Mesendoderm (in vitro differentiated cells): ENCODE measurements at regions not wholly inside any gene's neighbourhood (a gene's known extent, or its start where the extent isn't known, plus 50 kb on each side); places are given as distances from the start of the nearest gene placed in this dataset.

Experiments used
- DNase-seq: peaks from one replicate; pipeline ENCODE4 v3.0.0; 2013
- H2AK5ac ChIP-seq: 2 replicates; pipeline ENCODE4 v1.6.1; 2013; ENCODE audit warnings: low read length, inconsistent platforms
- H2BK120ac ChIP-seq: 2 replicates; pipeline ENCODE4 v1.6.1; 2013; ENCODE audit warnings: low read depth, mild to moderate bottlenecking, low read length, moderate library complexity, mixed read lengths
- H2BK15ac ChIP-seq: replicated peaks from 2 replicates; pipeline ENCODE4 v1.6.1; 2013; ENCODE audit warnings: low read depth, mild to moderate bottlenecking, moderate library complexity
- H2BK5ac ChIP-seq: 2 replicates; pipeline ENCODE4 v1.6.1; 2013; ENCODE audit warnings: low read length, inconsistent platforms
- H3K18ac ChIP-seq: 2 replicates; pipeline ENCODE4 v1.6.1; 2013; ENCODE audit warnings: mild to moderate bottlenecking, low read length, mixed read lengths
- H3K23ac ChIP-seq: one replicate; pipeline ENCODE4 v1.6.1; 2013; ENCODE audit warnings: low read length
- H3K27ac ChIP-seq: 2 replicates; pipeline ENCODE4 v1.5.1; 2013; ENCODE audit warnings: low read depth, mild to moderate bottlenecking, inconsistent platforms, low read length, moderate library complexity
- H3K27me3 ChIP-seq: 2 replicates; pipeline ENCODE4 v1.6.1; 2013; ENCODE audit warnings: low read length, control low read depth, mild to moderate bottlenecking, inconsistent platforms; ENCODE audit not compliant: insufficient read depth, poor library complexity
- H3K36me3 ChIP-seq: 2 replicates; pipeline ENCODE4 v1.6.1; 2013; ENCODE audit warnings: low read length, inconsistent platforms; ENCODE audit not compliant: control insufficient read depth, insufficient read depth
- H3K4ac ChIP-seq: one replicate; pipeline ENCODE4 v1.6.1; 2013; ENCODE audit warnings: low read depth, mild to moderate bottlenecking, low read length, moderate library complexity
- H3K4me1 ChIP-seq: 2 replicates; pipeline ENCODE4 v1.6.1; 2013; ENCODE audit warnings: low read depth, low read length, inconsistent platforms; ENCODE audit not compliant: control insufficient read depth
- H3K4me2 ChIP-seq: 2 replicates; pipeline ENCODE4 v1.6.1; 2013; ENCODE audit warnings: low read length
- H3K4me3 ChIP-seq: 2 replicates; pipeline ENCODE4 v1.5.1; 2013; ENCODE audit warnings: mild to moderate bottlenecking, low read length
- H3K56ac ChIP-seq: one replicate; pipeline ENCODE4 v1.6.1; 2013; ENCODE audit warnings: low read length
- H3K79me1 ChIP-seq: 2 replicates; pipeline ENCODE4 v1.6.1; 2013; ENCODE audit warnings: low read length, inconsistent platforms
- H3K79me2 ChIP-seq: 2 replicates; pipeline ENCODE4 v1.6.1; 2013; ENCODE audit warnings: mild to moderate bottlenecking, low read length; ENCODE audit not compliant: control insufficient read depth, insufficient read depth
- H3K9ac ChIP-seq: 2 replicates; pipeline ENCODE4 v1.6.1; 2013; ENCODE audit warnings: low read length, inconsistent platforms
- H4K5ac ChIP-seq: one replicate; pipeline ENCODE4 v1.6.1; 2013; ENCODE audit warnings: low read length
- H4K8ac ChIP-seq: one replicate; pipeline ENCODE4 v1.6.1; 2013; ENCODE audit warnings: low read depth, mild to moderate bottlenecking, control low read depth, low read length, moderate library complexity
- WGBS: extraction: QIAGEN DNeasy Blood & Tissue Kit; methylation state at CpG from one replicate; pipeline ENCODE4 v1.1.7; 2013; ENCODE audit warnings: low lambda C conversion rate, missing lambda C conversion rate; ENCODE audit not compliant: insufficient coverage; ENCODE audit errors: extremely low coverage; 5-methylcytosine and 5-hydroxymethylcytosine counted together

GRCh38 chr6:156387472-156387871 is 389.7 kb upstream of the ARID1B start:
- no CpG with 5 or more reads among the region's 4 CpGs for WGBS

GRCh38 chr6:156383059-156383458 is 394.1 kb upstream of the ARID1B start:
- Histone ChIP-seq H3K27ac (no peak overlapping the region), H3K79me2 (no peaks in the 10 kb centered on the region), H3K18ac (no peak overlapping the region), H3K36me3 (no peaks in the 10 kb centered on the region), H3K4me3 (no peak overlapping the region), H3K27me3 (no peaks in the 10 kb centered on the region), H4K5ac (no peak overlapping the region), H3K56ac (no peak overlapping the region), H2AK5ac (no peak overlapping the region), H3K79me1 (no peaks in the 10 kb centered on the region), H3K23ac (no peak overlapping the region), H3K4ac (no peak overlapping the region), H3K4me2 (no peak overlapping the region), H2BK5ac (no peak overlapping the region), H2BK120ac (no peak overlapping the region), H3K9ac (no peak overlapping the region), H4K8ac (no peak overlapping the region), H2BK15ac (no peak overlapping the region), H3K4me1 (no peaks in the 10 kb centered on the region)
- WGBS, result no CpG with 5 or more reads among the region's 2 CpGs
- DNase-seq, result no peak

More at GRCh38 chr6:156387472-156387871, 389.7 kb upstream of the ARID1B start:
- no peak overlapping the region for H3K4ac ChIP-seq
- no peak for DNase-seq
- H3K79me1 ChIP-seq, result no peaks in the 10 kb centered on the region
- H3K4me3 ChIP-seq, result no peak overlapping the region
- H3K36me3 ChIP-seq, result no peaks in the 10 kb centered on the region
- H2BK120ac ChIP-seq, result no peak overlapping the region
- no peak overlapping the region for H3K9ac ChIP-seq
- no peak overlapping the region for H2BK5ac ChIP-seq
- H2AK5ac ChIP-seq, result no peak overlapping the region
- no peak overlapping the region for H3K27ac ChIP-seq
- H3K18ac ChIP-seq, result no peak overlapping the region
- peaks cover 3% of the 10 kb centered on the region for H3K4me1 ChIP-seq
- H4K5ac ChIP-seq, result no peak overlapping the region
- H3K27me3 ChIP-seq, result no peaks in the 10 kb centered on the region
- no peak overlapping the region for H2BK15ac ChIP-seq
- no peak overlapping the region for H3K23ac ChIP-seq
- H3K4me2 ChIP-seq, result no peak overlapping the region
- no peak overlapping the region for H4K8ac ChIP-seq
- H3K56ac ChIP-seq, result no peak overlapping the region
- no peaks in the 10 kb centered on the region for H3K79me2 ChIP-seq

GRCh38 chr6:156379392-156380289 is 397.5 kb upstream of the ARID1B start:
- WGBS, result no CpG with 5 or more reads among the region's 7 CpGs
- no peaks in the 10 kb centered on the region for H3K4me1 ChIP-seq
- no peaks in the 10 kb centered on the region for H3K79me1 ChIP-seq

DNA sequence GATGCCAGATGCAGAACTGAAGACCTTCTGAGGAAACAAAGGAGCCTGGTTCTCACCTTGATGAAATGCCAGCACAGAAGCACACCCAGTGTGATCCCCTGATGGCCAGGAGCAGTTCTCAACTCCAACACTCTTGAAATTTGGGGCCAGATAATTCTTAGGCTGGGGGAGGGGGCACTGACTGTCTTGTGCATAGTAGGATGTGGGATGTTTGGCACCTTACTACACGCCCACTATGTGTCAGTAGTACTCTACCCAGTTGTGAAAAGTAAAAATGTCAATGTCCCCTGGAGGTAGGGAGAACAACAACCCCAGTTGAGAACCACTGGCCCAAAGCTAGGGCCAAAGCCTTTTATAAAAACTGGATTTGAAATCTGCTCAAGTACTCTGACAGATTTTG is 398.3 kb upstream of the ARID1B start:
- Histone ChIP-seq H3K79me2 (no peaks in the 10 kb centered on the region), H3K56ac (no peak overlapping the region), H4K8ac (no peak overlapping the region), H3K4me2 (no peak overlapping the region), H2AK5ac (no peak overlapping the region), H2BK15ac (no peak overlapping the region), H3K36me3 (no peaks in the 10 kb centered on the region), H3K4me1 (no peaks in the 10 kb centered on the region), H3K4me3 (no peak overlapping the region), H3K9ac (no peak overlapping the region), H4K5ac (no peak overlapping the region), H3K27ac (no peak overlapping the region), H3K18ac (no peak overlapping the region), H3K27me3 (no peaks in the 10 kb centered on the region), H2BK5ac (no peak overlapping the region), H3K79me1 (no peaks in the 10 kb centered on the region), H2BK120ac (no peak overlapping the region), H3K23ac (no peak overlapping the region), H3K4ac (no peak overlapping the region)
- no CpG with 5 or more reads among the region's 1 CpG for WGBS
- peak; percentile 64 for DNase-seq

More at GRCh38 chr6:156379392-156380289, 397.5 kb upstream of the ARID1B start:
- Histone ChIP-seq H3K4me3 (no peak overlapping the region), H4K8ac (no peak overlapping the region), H3K9ac (no peak overlapping the region), H2BK120ac (peak overlapping the region; percentile 56), H3K18ac (no peak overlapping the region), H3K27me3 (no peaks in the 10 kb centered on the region), H3K23ac (no peak overlapping the region), H3K27ac (no peak overlapping the region), H4K5ac (no peak overlapping the region), H2AK5ac (no peak overlapping the region), H3K36me3 (no peaks in the 10 kb centered on the region), H2BK15ac (no peak overlapping the region), H3K56ac (no peak overlapping the region), H3K79me2 (no peaks in the 10 kb centered on the region), H3K4ac (no peak overlapping the region), H3K4me2 (no peak overlapping the region), H2BK5ac (no peak overlapping the region)
- no peak for DNase-seq

DNA sequence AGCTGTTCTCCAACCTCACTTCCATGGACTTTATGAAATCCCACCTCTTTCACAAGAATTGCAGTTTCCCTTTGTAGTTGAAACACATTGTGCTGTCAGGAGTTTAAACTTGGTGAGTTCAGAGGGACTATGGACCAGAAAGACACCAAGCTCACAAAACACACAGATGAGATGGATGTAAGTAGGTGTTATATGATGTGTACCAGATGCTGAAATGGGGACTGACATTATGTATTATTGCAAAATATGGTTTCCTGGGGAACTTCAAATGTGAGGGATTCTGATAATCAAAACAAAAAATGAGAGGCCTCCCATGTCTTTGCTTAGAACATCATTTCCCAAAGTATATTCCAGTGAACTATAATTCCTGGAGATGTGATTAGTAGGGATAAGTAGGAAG is 401.1 kb upstream of the ARID1B start:
- Histone ChIP-seq H3K79me2 (no peaks in the 10 kb centered on the region), H3K18ac (no peak overlapping the region), H3K36me3 (no peaks in the 10 kb centered on the region), H3K9ac (no peak overlapping the region), H3K4me3 (no peak overlapping the region), H4K5ac (no peak overlapping the region), H2BK15ac (no peak overlapping the region), H3K56ac (no peak overlapping the region), H2BK5ac (no peak overlapping the region), H3K27me3 (no peaks in the 10 kb centered on the region), H3K79me1 (no peaks in the 10 kb centered on the region), H3K27ac (no peak overlapping the region), H2AK5ac (no peak overlapping the region), H4K8ac (no peak overlapping the region), H3K23ac (no peak overlapping the region), H3K4me2 (no peak overlapping the region), H3K4me1 (no peaks in the 10 kb centered on the region), H3K4ac (no peak overlapping the region), H2BK120ac (no peak overlapping the region)
- no peak for DNase-seq

GRCh38 chr6:156359912-156360311 is 417.3 kb upstream of the ARID1B start:
- H2AK5ac ChIP-seq, result no peak overlapping the region
- no peak overlapping the region for H4K5ac ChIP-seq
- H3K27me3 ChIP-seq, result peaks cover 2% of the 10 kb centered on the region
- no peak overlapping the region for H3K4ac ChIP-seq
- no peaks in the 10 kb centered on the region for H3K36me3 ChIP-seq
- no peak overlapping the region for H3K18ac ChIP-seq
- no peaks in the 10 kb centered on the region for H3K79me1 ChIP-seq
- no peaks in the 10 kb centered on the region for H3K79me2 ChIP-seq
- H3K4me2 ChIP-seq, result no peak overlapping the region
- peak; percentile 52 for DNase-seq
- no peak overlapping the region for H4K8ac ChIP-seq
- no peak overlapping the region for H3K23ac ChIP-seq
- H2BK120ac ChIP-seq, result no peak overlapping the region
- H3K9ac ChIP-seq, result no peak overlapping the region
- no peaks in the 10 kb centered on the region for H3K4me1 ChIP-seq
- no peak overlapping the region for H3K27ac ChIP-seq
- no CpG with 5 or more reads among the region's 12 CpGs for WGBS
- H3K4me3 ChIP-seq, result no peak overlapping the region
- no peak overlapping the region for H3K56ac ChIP-seq
- no peak overlapping the region for H2BK15ac ChIP-seq
- no peak overlapping the region for H2BK5ac ChIP-seq
